CD4-positive, alpha-beta T cell treated with Interferon alpha-2 for 1 hour (primary cell): ENCODE measurements at regions not wholly inside any gene's neighbourhood (a gene's known extent, or its start where the extent isn't known, plus 50 kb on each side); places are given as distances from the start of the nearest gene placed in this dataset.
"Not testable (repeated sequence)": the region's sequence is repeated elsewhere in the genome, so short reads cannot be mapped to it uniquely, and the experiment has no call there.

Experiments used
- DNase-seq, 2 donors: peaks; one replicate each; pipeline ENCODE4 v3.0.0-alpha.2; 2020 to 2022

- DNase-seq: no peak
These were observed 2240.9 kb upstream of the WWC1 start for GRCh38 chr5:166050531-166050930.

GRCh38 chr5:166058660-166059059 lies 2232.8 kb upstream of the WWC1 start:
- no peak for DNase-seq

GRCh38 chr5:166062094-166062493 lies 2229.4 kb upstream of the WWC1 start:
- no peak for DNase-seq

- no peak for DNase-seq
These were observed 2228.7 kb upstream of the WWC1 start for GRCh38 chr5:166062719-166063118.

GRCh38 chr5:166063261-166063660 lies 2228.2 kb upstream of the WWC1 start:
- no peak for DNase-seq

- no peak for DNase-seq
These were observed 2222.7 kb upstream of the WWC1 start for GRCh38 chr5:166068547-166069335.

- no peak for DNase-seq
These were observed 2217.4 kb upstream of the WWC1 start for GRCh38 chr5:166073901-166074581.

GRCh38 chr5:166074582-166075481 lies 2216.6 kb upstream of the WWC1 start:
- DNase-seq: no peak

- no peak for DNase-seq
These were observed 2208.1 kb upstream of the WWC1 start for GRCh38 chr5:166083183-166083959.

- DNase-seq: no peak
These were observed 2204.9 kb upstream of the WWC1 start for GRCh38 chr5:166086568-166086967.

- DNase-seq: no peak
These were observed 2202.9 kb upstream of the WWC1 start for GRCh38 chr5:166088389-166089039.

GRCh38 chr5:166091931-166092330 lies 2199.5 kb upstream of the WWC1 start:
- no peak for DNase-seq

- no peak for DNase-seq
These were observed 2198.1 kb upstream of the WWC1 start for GRCh38 chr5:166093312-166093711.

- no peak for DNase-seq
These were observed 2188.5 kb upstream of the WWC1 start for GRCh38 chr5:166102947-166103346.

GRCh38 chr5:166111021-166111420 lies 2180.4 kb upstream of the WWC1 start:
- no peak for DNase-seq

- no peak for DNase-seq
These were observed 2174.1 kb upstream of the WWC1 start for GRCh38 chr5:166117072-166118066.

- no peak for DNase-seq
These were observed 2171.9 kb upstream of the WWC1 start for GRCh38 chr5:166119506-166119905.

GRCh38 chr5:166123717-166124116 lies 2167.7 kb upstream of the WWC1 start:
- DNase-seq: no peak

- DNase-seq: no peak
These were observed 2163.5 kb upstream of the WWC1 start for GRCh38 chr5:166127766-166128570.

- not testable (repeated sequence) for DNase-seq
These were observed 2146.3 kb upstream of the WWC1 start for GRCh38 chr5:166145107-166145506.
